Esophagus squamous epithelium (tissue), 4 donors: ENCODE measurements at regions not wholly inside any gene's neighbourhood (a gene's known extent, or its start where the extent isn't known, plus 50 kb on each side); places are given as distances from the start of the nearest gene placed in this dataset.
A peak's percentile ranks its signal among the peaks of the same experiment; 100 is the strongest.

Experiments used
- CTCF ChIP-seq, 6 experiments: fragments of 450-650 bp in 4 of 6; fragments of 200-600 bp in 2 of 6; sonication (generic) in 2 of 6; IDR thresholded peaks; one replicate each; pipeline ENCODE4 v1.5.1; 2016 to 2019; ENCODE audit warnings: antibody characterized with exemption in 6 of 6, mild to moderate bottlenecking in 4 of 6, moderate library complexity in 4 of 6
- POLR2A ChIP-seq, 4 donors: fragments of 450-650 bp; IDR thresholded peaks; one replicate each; pipeline ENCODE4 v1.6.1; 2017; ENCODE audit warnings: antibody characterized with exemption in 4 of 4, mild to moderate bottlenecking in 4 of 4, moderate library complexity in 3 of 4

- peak in 1 of 6 experiments; percentile 12 for TF ChIP-seq CTCF (IDR thresholded peaks at IDR 0.05)
- TF ChIP-seq POLR2A (IDR thresholded peaks at IDR 0.05): no peak
These were observed 311.9 kb downstream of the DUSP6 start for GRCh38 chr12:89040146-89040964.
